Skeletal muscle cell (primary cell): ENCODE measurements at regions not wholly inside any gene's neighbourhood (a gene's known extent, or its start where the extent isn't known, plus 50 kb on each side); places are given as distances from the start of the nearest gene placed in this dataset.
"Not testable (repeated sequence)": the region's sequence is repeated elsewhere in the genome, so short reads cannot be mapped to it uniquely, and the experiment has no call there.

Experiments
- DNase-seq: peaks from one replicate; pipeline ENCODE4 v3.0.0-alpha.2; 2010; ENCODE audit warnings: low read depth
- H3K4me3 ChIP-seq: 2 replicates; pipeline ENCODE4 v1.5.1; 2011; ENCODE audit warnings: low read depth, mild to moderate bottlenecking, control low read depth, low read length, moderate library complexity

DNA sequence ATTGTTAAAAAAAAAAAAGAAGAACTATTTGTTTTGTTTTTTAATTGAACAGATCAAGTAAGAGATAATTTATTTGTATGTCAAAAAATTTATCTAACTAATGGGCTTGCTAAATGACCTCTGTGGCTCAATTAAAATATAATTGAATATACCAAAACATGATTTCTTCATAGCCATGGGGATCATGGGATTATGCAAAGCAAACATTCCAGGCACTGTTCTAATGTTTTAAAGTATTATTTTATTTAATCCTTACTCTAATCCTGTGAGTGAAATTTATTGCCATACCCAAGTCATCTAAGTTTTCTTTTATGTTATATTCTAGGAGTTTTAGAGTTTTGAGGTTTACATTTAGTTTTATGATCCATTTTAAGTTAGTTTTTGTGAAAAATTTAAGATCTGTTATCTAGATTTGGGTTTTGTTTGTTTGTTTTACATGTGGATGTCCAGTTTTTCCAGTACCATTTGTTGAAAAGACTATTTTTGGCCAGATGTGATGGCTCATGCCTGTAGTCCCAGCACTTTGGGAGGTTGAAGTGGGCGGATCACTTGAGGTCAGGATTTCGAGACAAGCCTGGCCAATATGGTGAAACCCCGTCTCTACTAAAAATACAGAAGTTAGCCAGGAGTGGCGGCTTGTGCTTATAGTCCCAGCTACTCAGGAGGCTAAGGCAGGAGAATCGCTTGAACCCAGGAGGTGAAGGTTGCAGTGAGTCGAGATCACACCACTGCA lies 52.3 kb upstream of the CNOT10 start:
- no peak overlapping the region for H3K4me3 ChIP-seq
- DNase-seq, result no peak

DNA sequence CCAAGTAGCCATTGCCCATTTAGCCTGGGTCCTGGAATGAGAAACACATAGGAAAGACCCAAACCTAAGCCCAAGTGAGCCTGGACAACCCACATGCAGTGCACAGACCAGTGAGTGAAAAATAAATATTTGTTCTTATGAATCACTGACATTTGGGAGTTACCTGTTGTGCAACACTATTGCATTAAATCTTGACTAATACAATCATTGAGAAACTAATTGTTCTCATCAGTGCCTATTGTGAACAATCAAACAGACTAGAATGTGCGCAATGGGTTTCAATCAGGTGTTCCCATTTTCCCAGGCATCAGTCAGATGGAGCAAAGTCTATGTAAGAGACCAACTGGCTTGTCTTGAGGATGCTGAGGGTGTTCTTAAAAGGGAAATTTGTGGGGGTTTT lies 54.7 kb upstream of the CNOT10 start:
- DNase-seq, result peak; percentile 27
- H3K4me3 ChIP-seq, result no peak overlapping the region

DNA sequence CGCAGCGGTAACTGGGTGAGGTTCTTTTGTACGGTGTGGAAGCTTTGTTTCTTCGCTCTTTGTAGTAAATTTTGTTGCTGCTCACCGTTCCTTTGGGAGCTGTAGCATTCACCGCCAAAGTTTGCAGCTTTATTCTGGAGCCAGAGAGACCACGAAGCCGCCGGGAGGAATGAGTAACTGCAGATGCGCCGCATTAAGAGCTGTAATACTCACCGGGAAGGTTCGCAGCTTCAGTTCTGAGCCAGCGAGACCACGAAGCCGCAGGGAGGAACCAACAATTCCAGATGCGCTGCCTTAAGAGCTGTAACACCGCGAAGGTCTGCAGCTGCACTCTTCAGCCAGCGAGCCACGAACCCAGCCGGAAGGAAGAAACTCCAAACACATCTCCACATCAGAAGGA lies 56.0 kb upstream of the DYNC1LI1 start:
- peak overlapping the region; percentile 22 for H3K4me3 ChIP-seq
- DNase-seq, result peak; percentile 77

DNA sequence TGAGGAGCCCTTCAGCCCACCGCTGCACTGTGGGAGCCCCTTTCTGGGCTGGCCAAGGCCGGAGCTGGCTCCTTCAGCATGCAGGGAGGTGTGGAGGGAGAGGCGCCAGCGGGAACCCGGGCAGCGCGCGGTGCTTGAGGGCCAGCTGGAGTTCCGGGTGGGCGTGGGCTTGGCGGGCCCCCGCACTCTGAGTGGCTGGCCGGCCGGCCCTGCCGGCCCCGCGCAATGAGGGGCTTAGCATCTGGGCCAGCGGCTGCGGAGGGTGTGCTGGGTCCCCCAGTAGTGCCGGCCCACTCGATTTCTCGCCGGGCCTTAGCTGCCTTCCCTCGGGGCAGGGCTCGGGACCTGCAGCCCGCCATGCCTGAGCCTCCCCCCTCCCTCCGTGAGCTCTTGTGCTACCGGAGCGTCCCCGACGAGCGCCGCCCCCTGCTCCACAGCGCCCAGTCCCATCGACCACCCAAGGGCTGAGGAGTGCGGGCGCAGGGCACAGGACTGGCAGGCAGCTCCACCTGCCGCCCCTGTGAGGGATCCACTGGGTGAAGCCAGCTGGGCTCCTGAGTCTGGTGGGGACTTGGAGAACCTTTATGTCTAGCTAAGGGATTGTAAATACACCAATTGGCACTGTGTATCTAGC lies 55.0 kb upstream of the DYNC1LI1 start:
- DNase-seq, H3K4me3 ChIP-seq: not testable (repeated sequence)

DNA sequence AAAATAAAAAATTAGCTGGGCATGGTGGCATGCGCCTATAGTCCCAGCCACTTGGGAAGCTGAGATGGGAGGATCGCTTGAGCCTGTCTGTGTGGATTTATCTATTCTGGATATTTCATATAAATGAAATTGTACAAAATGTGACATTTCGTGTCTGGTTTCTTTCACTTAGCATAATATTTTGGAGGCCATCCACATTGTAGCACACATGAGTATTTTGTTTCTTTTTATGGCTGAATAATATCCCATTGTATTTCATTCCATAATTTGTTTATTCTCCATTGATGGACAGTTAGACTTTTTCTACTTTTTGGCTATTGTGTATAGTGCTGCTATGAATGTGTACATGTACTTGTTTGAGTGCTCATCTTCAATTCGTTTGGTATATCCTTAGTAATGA lies 52.9 kb upstream of the DYNC1LI1 start:
- H3K4me3 ChIP-seq, result no peak overlapping the region
- DNase-seq, result no peak

DNA sequence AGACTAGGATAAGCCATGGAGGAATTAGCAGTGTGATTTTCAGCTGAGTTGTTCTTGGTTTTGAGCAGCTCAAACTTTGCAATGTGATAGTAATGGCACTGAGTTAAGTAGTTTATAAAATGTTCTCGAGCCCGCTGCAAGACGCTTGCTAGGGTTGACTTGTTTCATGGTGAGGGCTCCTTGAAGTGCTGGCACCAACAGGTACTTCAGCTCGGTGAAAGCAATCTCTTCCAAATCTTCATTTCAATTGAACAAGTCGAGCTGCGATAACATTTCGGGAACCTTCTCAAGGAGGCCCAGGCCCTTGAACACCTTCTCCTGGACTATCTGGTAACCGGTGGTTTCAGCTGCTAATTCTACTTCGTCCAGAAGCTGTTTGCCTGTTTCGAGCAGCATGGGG lies 50.8 kb upstream of the DYNC1LI1 start:
- no peak for DNase-seq
- no peak overlapping the region for H3K4me3 ChIP-seq

DNA sequence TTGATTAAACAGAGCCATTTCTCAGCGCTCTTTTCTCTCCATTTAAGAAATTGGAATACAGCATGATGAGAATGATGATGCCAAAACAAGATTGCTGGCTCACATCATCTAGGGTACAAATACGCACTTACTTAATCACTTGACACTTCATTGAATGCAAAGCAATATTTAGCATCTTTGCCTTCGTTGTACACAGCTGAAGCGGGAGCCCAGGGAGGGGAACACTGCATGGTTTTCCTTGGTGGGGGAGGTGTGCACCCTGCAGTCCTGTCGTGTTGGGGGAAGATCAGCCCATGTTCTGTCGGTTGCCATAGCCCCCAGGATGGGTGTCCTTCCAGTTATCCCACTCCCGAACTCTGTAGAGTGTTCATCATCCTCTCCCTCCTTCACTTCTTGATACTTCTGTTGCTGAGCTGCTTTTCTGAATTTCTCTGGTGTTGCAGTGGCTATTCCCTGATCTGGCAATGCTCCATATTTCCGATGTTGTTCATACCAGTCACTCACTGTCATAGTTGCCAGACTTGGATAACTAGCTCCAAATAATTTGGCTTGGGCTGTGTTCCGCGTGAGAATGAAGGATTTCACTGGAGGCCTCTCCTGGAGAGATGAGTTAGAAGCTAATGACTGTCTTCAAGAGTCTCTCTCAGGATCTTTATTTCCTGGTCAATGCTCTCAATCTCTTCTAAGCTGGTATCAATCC lies 50.1 kb upstream of the DYNC1LI1 start:
- DNase-seq, result no peak
- no peak overlapping the region for H3K4me3 ChIP-seq
